Spleen (tissue), 11 donors: ENCODE measurements at regions not wholly inside any gene's neighbourhood (a gene's known extent, or its start where the extent isn't known, plus 50 kb on each side); places are given as distances from the start of the nearest gene placed in this dataset.

Experiments
- DNase-seq: peaks from one replicate; pipeline ENCODE4 v3.0.0-alpha.2; 2020
- H3K27ac ChIP-seq, 8 donors: fragments of 200-600 bp; sonication (generic) in 7 of 8; 1 replicate in 4 of 8; 2 replicates in 4 of 8; pipeline versions ENCODE4 v1.5.0 to v1.8.0; 2016 to 2021; ENCODE audit warnings: inconsistent platforms in 4 of 8, mild to moderate bottlenecking in 4 of 8, moderate library complexity in 1 of 8
- H3K27me3 ChIP-seq, 7 donors: fragments of 200-600 bp; sonication (generic) in 6 of 7; replicated peaks in 1 of 7; 1 replicate in 4 of 7; 2 replicates in 3 of 7; pipeline versions ENCODE4 v1.5.0 to v1.8.0; 2016 to 2021; ENCODE audit warnings: inconsistent platforms in 3 of 7, mild to moderate bottlenecking in 1 of 7
- H3K36me3 ChIP-seq, 6 donors: fragments of 200-600 bp; sonication (generic) in 5 of 6; 1 replicate in 4 of 6; 2 replicates in 2 of 6; pipeline versions ENCODE4 v1.5.0 to v1.8.0; 2016 to 2021; ENCODE audit warnings: inconsistent platforms in 2 of 6
- H3K4me1 ChIP-seq, 6 donors: fragments of 200-600 bp; sonication (generic) in 5 of 6; 1 replicate in 3 of 6; 2 replicates in 3 of 6; pipeline versions ENCODE4 v1.5.0 to v1.8.0; 2016 to 2021; ENCODE audit warnings: inconsistent platforms in 3 of 6
- H3K4me3 ChIP-seq, 8 donors: fragments of 200-600 bp; sonication (generic) in 7 of 8; 1 replicate in 4 of 8; 2 replicates in 4 of 8; pipeline versions ENCODE4 v1.5.0 to v1.8.0; 2016 to 2021; ENCODE audit warnings: inconsistent platforms in 4 of 8, mild to moderate bottlenecking in 4 of 8, moderate library complexity in 2 of 8
- H3K9me3 ChIP-seq, 8 donors: fragments of 200-600 bp; sonication (generic) in 7 of 8; 1 replicate in 4 of 8; 2 replicates in 4 of 8; pipeline versions ENCODE4 v1.5.0 to v1.8.0; 2016 to 2021; ENCODE audit warnings: inconsistent platforms in 4 of 8
- CTCF ChIP-seq, 11 experiments: fragments of 200-600 bp in 7 of 11; fragments of 450-650 bp in 4 of 11; sonication (generic) in 4 of 11; IDR thresholded peaks in 8 of 11; conservative IDR thresholded peaks in 3 of 11; 1 replicate in 7 of 11; 2 replicates in 4 of 11; pipeline versions ENCODE4 v1.4.0 to v1.8.0; 2016 to 2021; ENCODE audit warnings: antibody characterized with exemption in 11 of 11, inconsistent platforms in 4 of 11, mild to moderate bottlenecking in 1 of 11
- POLR2A ChIP-seq, 3 donors: fragments of 450-650 bp; IDR thresholded peaks; one replicate each; pipeline ENCODE4 v1.5.1; 2017; ENCODE audit warnings: antibody characterized with exemption in 3 of 3, mild to moderate bottlenecking in 1 of 3
- POLR2AphosphoS5 ChIP-seq, 3 donors: sonication (generic); formaldehyde crosslinking; IDR thresholded peaks; one replicate each; pipeline ENCODE4 v1.5.1; 2017; ENCODE audit warnings: antibody characterized with exemption in 3 of 3
- WGBS, 5 donors: extraction: QIAGEN DNeasy Blood & Tissue Kit in 3 of 5; methylation state at CpG; one replicate each; pipeline versions ENCODE4 v1.1.5 to v1.1.7; 2013 to 2018; 5-methylcytosine and 5-hydroxymethylcytosine counted together
- intact Hi-C: fragments of 100-400 bp; cut with DNase I; formaldehyde crosslinking; loops from one replicate; pipeline ENCODE4 v1.15.0; 2023; ENCODE audit warnings: low total_unique reads
- donor health status: healthy with polysubstance abuse.
- donor health status: DM: no; HTN: no; CAD: no; lungs with moderate emphysema.
- donor health status: DM: no; HTN: no; CAD: no.
- donor health status: Bipolar disorder and iron deficiency.
- donor health status: healthy.
- donor health status: DM: no; HTN: no; CAD: no.
- donor health status: DM: yes; HTN: yes; CAD: no.

- no peak for DNase-seq
- intact Hi-C loops = no loop called here
- H3K36me3 ChIP-seq = no peaks in the 10 kb centered on the region
- H3K9me3 ChIP-seq = no peaks in the 10 kb centered on the region
- no peak overlapping the region for H3K4me3 ChIP-seq
- no peak for TF ChIP-seq CTCF (IDR thresholded peaks at IDR 0.05 in 8 of 11, conservative IDR thresholded peaks at IDR 0.05 in 3 of 11)
- TF ChIP-seq POLR2A (IDR thresholded peaks at IDR 0.05) = no peak
- no peak for TF ChIP-seq POLR2AphosphoS5 (IDR thresholded peaks at IDR 0.05)
- H3K27me3 ChIP-seq = no peaks in the 10 kb centered on the region
- WGBS, 5 donors = 55 to 80% (median 59%) methylated on average over 3 of the region's 3 CpGs
- no peaks in the 10 kb centered on the region for H3K4me1 ChIP-seq
- no peak overlapping the region for H3K27ac ChIP-seq
Measured at GRCh38 chr21:15625363-15625762, 104.4 kb upstream of the USP25 start.

- H3K4me3 ChIP-seq = no peak overlapping the region
- TF ChIP-seq CTCF (IDR thresholded peaks at IDR 0.05 in 8 of 11, conservative IDR thresholded peaks at IDR 0.05 in 3 of 11) (no peak), POLR2A (IDR thresholded peaks at IDR 0.05) (no peak), POLR2AphosphoS5 (IDR thresholded peaks at IDR 0.05) (no peak)
Measured at GRCh38 chr21:15626031-15626430, 103.8 kb upstream of the USP25 start.

GRCh38 chr21:15627011-15627410 lies 102.8 kb upstream of the USP25 start:
- no peak for DNase-seq
- intact Hi-C loops = no loop called here
- WGBS, 5 donors = 68 to 88% (median 77%) methylated on average over 3 of the region's 3 CpGs
- Histone ChIP-seq H3K27me3 (no peaks in the 10 kb centered on the region), H3K9me3 (no peaks in the 10 kb centered on the region), H3K27ac (no peak overlapping the region), H3K4me3 (no peak overlapping the region), H3K36me3 (no peaks in the 10 kb centered on the region), H3K4me1 (no peaks in the 10 kb centered on the region)
- no peak for TF ChIP-seq POLR2AphosphoS5 (IDR thresholded peaks at IDR 0.05)
- TF ChIP-seq POLR2A (IDR thresholded peaks at IDR 0.05) = no peak
- TF ChIP-seq CTCF (IDR thresholded peaks at IDR 0.05 in 8 of 11, conservative IDR thresholded peaks at IDR 0.05 in 3 of 11) = no peak

More at GRCh38 chr21:15626031-15626430, 103.8 kb upstream of the USP25 start:
- H3K27ac ChIP-seq = no peak overlapping the region
- H3K4me1 ChIP-seq = no peaks in the 10 kb centered on the region
- H3K27me3 ChIP-seq = no peaks in the 10 kb centered on the region
- intact Hi-C loops = no loop called here
- no peak for DNase-seq
- no peaks in the 10 kb centered on the region for H3K9me3 ChIP-seq
- no peaks in the 10 kb centered on the region for H3K36me3 ChIP-seq

GRCh38 chr21:15627823-15628222 lies 102.0 kb upstream of the USP25 start:
- no peak for TF ChIP-seq POLR2AphosphoS5 (IDR thresholded peaks at IDR 0.05)
- TF ChIP-seq POLR2A (IDR thresholded peaks at IDR 0.05) = no peak
- no peak for TF ChIP-seq CTCF (IDR thresholded peaks at IDR 0.05 in 8 of 11, conservative IDR thresholded peaks at IDR 0.05 in 3 of 11)
- 56 to 84% (median 74%) methylated on average over 7 of the region's 7 CpGs for WGBS, 5 donors
- DNase-seq = no peak
- Histone ChIP-seq H3K27me3 (no peaks in the 10 kb centered on the region), H3K4me1 (no peaks in the 10 kb centered on the region), H3K27ac (no peak overlapping the region), H3K36me3 (no peaks in the 10 kb centered on the region), H3K9me3 (no peaks in the 10 kb centered on the region), H3K4me3 (no peak overlapping the region)
- intact Hi-C loops = no loop called here
